ENCODE measurements at regions not wholly inside any gene's neighbourhood (a gene's known extent, or its start where the extent isn't known, plus 50 kb on each side); places are given as distances from the start of the nearest gene placed in this dataset.

GRCh38 chr18:42641996-42642395 lies 473.5 kb downstream of the RIT2 start:
- no peak overlapping the region for H3K4ac ChIP-seq (ENCODE audit: low read length)
- H3K79me1 ChIP-seq (ENCODE audit: low read depth, low read length) = no peaks in the 10 kb centered on the region
- H2BK15ac ChIP-seq (ENCODE audit: low read length) = no peak overlapping the region
- H4K8ac ChIP-seq (ENCODE audit: low read depth, low read length) = no peak overlapping the region
- no peak overlapping the region for H2BK12ac ChIP-seq (ENCODE audit: low read length)
- no peak overlapping the region for H3K4me2 ChIP-seq (ENCODE audit: insufficient read depth, low read length, poor library complexity, severe bottlenecking)
- WGBS, 2 donors (ENCODE audit: extremely low coverage in 2 of 2, insufficient read length in 2 of 2, insufficient replicate concordance in 1 of 2) = no CpG with 5 or more reads among the region's 5 CpGs
- H3K36me3 ChIP-seq (replicated peaks in 1 of 2; ENCODE audit: control insufficient read depth in 2 of 2, insufficient read depth in 2 of 2, low read length in 2 of 2) = no peaks in the 10 kb centered on the region
- H3K27me3 ChIP-seq (ENCODE audit: control insufficient read depth in 3 of 3, insufficient read depth in 3 of 3, low read depth in 1 of 3, low read length in 3 of 3) = no peaks in the 10 kb centered on the region
- H3K27ac ChIP-seq (replicated peaks; ENCODE audit: low read length) = no peak overlapping the region
- H2AFZ ChIP-seq (ENCODE audit: low read length) = peak overlapping the region; percentile 30
- no peaks in the 10 kb centered on the region for H3K4me1 ChIP-seq (ENCODE audit: control insufficient read depth in 2 of 2, insufficient read depth in 1 of 2, low read depth in 1 of 2, low read length in 2 of 2)
- no peak overlapping the region for H3K4me3 ChIP-seq (ENCODE audit: low read length in 2 of 2)
- H2AK5ac ChIP-seq (ENCODE audit: low read depth, low read length) = no peak overlapping the region
- no peaks in the 10 kb centered on the region for H3K9me3 ChIP-seq (replicated peaks in 1 of 2; ENCODE audit: control insufficient read depth in 2 of 2, insufficient read depth in 1 of 2, low read depth in 1 of 2, low read length in 2 of 2)
- H3K18ac ChIP-seq (ENCODE audit: low read length) = no peak overlapping the region
- H2BK120ac ChIP-seq (ENCODE audit: low read depth, low read length) = no peak overlapping the region
- no peak overlapping the region for H3K14ac ChIP-seq (ENCODE audit: low read length)
- H3K9ac ChIP-seq (ENCODE audit: low read depth, low read length, poor library complexity) = no peak overlapping the region
- H2BK5ac ChIP-seq (ENCODE audit: low read length) = no peak overlapping the region
- no peak for DNase-seq (ENCODE audit: low spot score)
- no peak overlapping the region for H3K23ac ChIP-seq (ENCODE audit: low read depth, low read length, poor library complexity)
- no peak overlapping the region for H4K91ac ChIP-seq (ENCODE audit: low read depth, low read length, poor library complexity)

DNA sequence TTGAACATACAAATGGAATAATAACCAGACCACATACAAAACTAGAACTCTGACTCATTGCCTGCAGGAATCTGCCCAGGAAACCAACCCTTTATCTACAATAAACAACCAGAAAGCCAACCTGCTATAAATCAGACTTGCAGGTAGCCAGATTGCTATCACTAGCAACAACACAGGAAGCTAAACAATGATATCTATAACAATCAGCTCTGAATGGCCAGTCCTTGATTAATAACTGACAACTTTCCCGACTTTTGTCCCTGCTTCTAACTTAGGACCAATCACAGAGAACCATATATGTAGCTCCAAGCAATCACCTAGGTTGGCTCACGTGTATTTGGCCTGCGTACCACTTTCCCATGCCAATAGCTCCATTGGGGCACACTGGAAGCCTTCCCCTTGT lies 470.8 kb downstream of the RIT2 start:
- no peak for DNase-seq (ENCODE audit: low spot score)
- H3K36me3 ChIP-seq (replicated peaks in 1 of 2; ENCODE audit: control insufficient read depth in 2 of 2, insufficient read depth in 2 of 2, low read length in 2 of 2) = no peaks in the 10 kb centered on the region
- WGBS, 2 donors (ENCODE audit: extremely low coverage in 2 of 2, insufficient read length in 2 of 2, insufficient replicate concordance in 1 of 2) = no CpG with 5 or more reads among the region's 3 CpGs
- H3K79me1 ChIP-seq (ENCODE audit: low read depth, low read length) = no peaks in the 10 kb centered on the region
- H3K9ac ChIP-seq (ENCODE audit: low read depth, low read length, poor library complexity) = no peak overlapping the region
- H3K4me3 ChIP-seq (ENCODE audit: low read length in 2 of 2) = no peak overlapping the region
- H2BK15ac ChIP-seq (ENCODE audit: low read length) = no peak overlapping the region
- no peak overlapping the region for H4K91ac ChIP-seq (ENCODE audit: low read depth, low read length, poor library complexity)
- H3K4me1 ChIP-seq (ENCODE audit: control insufficient read depth in 2 of 2, insufficient read depth in 1 of 2, low read depth in 1 of 2, low read length in 2 of 2) = peaks cover 0 to 2% of the 10 kb centered on the region in 2 donors
- H2BK12ac ChIP-seq (ENCODE audit: low read length) = no peak overlapping the region
- H3K27ac ChIP-seq (replicated peaks; ENCODE audit: low read length) = no peak overlapping the region
- no peaks in the 10 kb centered on the region for H3K9me3 ChIP-seq (replicated peaks in 1 of 2; ENCODE audit: control insufficient read depth in 2 of 2, insufficient read depth in 1 of 2, low read depth in 1 of 2, low read length in 2 of 2)
- H2AK5ac ChIP-seq (ENCODE audit: low read depth, low read length) = no peak overlapping the region
- no peak overlapping the region for H3K18ac ChIP-seq (ENCODE audit: low read length)
- no peaks in the 10 kb centered on the region for H3K27me3 ChIP-seq (ENCODE audit: control insufficient read depth in 3 of 3, insufficient read depth in 3 of 3, low read depth in 1 of 3, low read length in 3 of 3)
- no peak overlapping the region for H3K14ac ChIP-seq (ENCODE audit: low read length)
- no peak overlapping the region for H3K23ac ChIP-seq (ENCODE audit: low read depth, low read length, poor library complexity)
- H2BK120ac ChIP-seq (ENCODE audit: low read depth, low read length) = no peak overlapping the region
- H2AFZ ChIP-seq (ENCODE audit: low read length) = peak overlapping the region; percentile 5
- no peak overlapping the region for H3K4ac ChIP-seq (ENCODE audit: low read length)
- no peak overlapping the region for H3K4me2 ChIP-seq (ENCODE audit: insufficient read depth, low read length, poor library complexity, severe bottlenecking)
- no peak overlapping the region for H2BK5ac ChIP-seq (ENCODE audit: low read length)
- H4K8ac ChIP-seq (ENCODE audit: low read depth, low read length) = no peak overlapping the region

- Histone ChIP-seq H3K4me2 (ENCODE audit: insufficient read depth, low read length, poor library complexity, severe bottlenecking) (no peak overlapping the region), H3K79me1 (ENCODE audit: low read depth, low read length) (no peaks in the 10 kb centered on the region), H2BK12ac (ENCODE audit: low read length) (no peak overlapping the region), H3K4me3 (ENCODE audit: low read length in 2 of 2) (no peak overlapping the region), H3K18ac (ENCODE audit: low read length) (no peak overlapping the region), H3K36me3 (replicated peaks in 1 of 2; ENCODE audit: control insufficient read depth in 2 of 2, insufficient read depth in 2 of 2, low read length in 2 of 2) (no peaks in the 10 kb centered on the region), H3K27ac (replicated peaks; ENCODE audit: low read length) (no peak overlapping the region), H2BK15ac (ENCODE audit: low read length) (no peak overlapping the region), H3K14ac (ENCODE audit: low read length) (no peak overlapping the region), H3K27me3 (ENCODE audit: control insufficient read depth in 3 of 3, insufficient read depth in 3 of 3, low read depth in 1 of 3, low read length in 3 of 3) (no peaks in the 10 kb centered on the region), H3K9ac (ENCODE audit: low read depth, low read length, poor library complexity) (no peak overlapping the region), H4K91ac (ENCODE audit: low read depth, low read length, poor library complexity) (no peak overlapping the region), H3K4ac (ENCODE audit: low read length) (no peak overlapping the region), H2AFZ (ENCODE audit: low read length) (no peak overlapping the region), H2AK5ac (ENCODE audit: low read depth, low read length) (no peak overlapping the region), H4K8ac (ENCODE audit: low read depth, low read length) (no peak overlapping the region), H3K9me3 (replicated peaks in 1 of 2; ENCODE audit: control insufficient read depth in 2 of 2, insufficient read depth in 1 of 2, low read depth in 1 of 2, low read length in 2 of 2) (peaks cover 0 to 6% of the 10 kb centered on the region in 2 donors), H3K23ac (ENCODE audit: low read depth, low read length, poor library complexity) (no peak overlapping the region), H2BK120ac (ENCODE audit: low read depth, low read length) (no peak overlapping the region), H2BK5ac (ENCODE audit: low read length) (no peak overlapping the region), H3K4me1 (ENCODE audit: control insufficient read depth in 2 of 2, insufficient read depth in 1 of 2, low read depth in 1 of 2, low read length in 2 of 2) (peaks cover 0 to 2% of the 10 kb centered on the region in 2 donors)
- WGBS, 2 donors (ENCODE audit: extremely low coverage in 2 of 2, insufficient read length in 2 of 2, insufficient replicate concordance in 1 of 2) = no CpG with 5 or more reads among the region's 5 CpGs
- DNase-seq (ENCODE audit: low spot score) = no peak
These were observed 466.0 kb downstream of the RIT2 start for GRCh38 chr18:42649331-42650035.

- whole genome bisulfite sequencing, 2 donors (ENCODE audit: extremely low coverage in 2 of 2, insufficient read length in 2 of 2, insufficient replicate concordance in 1 of 2) = no CpG with 5 or more reads among the region's 3 CpGs
- H2BK12ac ChIP-seq (ENCODE audit: low read length) = no peak overlapping the region
- H3K14ac ChIP-seq (ENCODE audit: low read length) = no peak overlapping the region
- no peaks in the 10 kb centered on the region for H3K4me1 ChIP-seq (ENCODE audit: control insufficient read depth in 2 of 2, insufficient read depth in 1 of 2, low read depth in 1 of 2, low read length in 2 of 2)
- H4K91ac ChIP-seq (ENCODE audit: low read depth, low read length, poor library complexity) = no peak overlapping the region
- H3K9me3 ChIP-seq (replicated peaks in 1 of 2; ENCODE audit: control insufficient read depth in 2 of 2, insufficient read depth in 1 of 2, low read depth in 1 of 2, low read length in 2 of 2) = peaks cover 0 to 6% of the 10 kb centered on the region in 2 donors
- H2BK5ac ChIP-seq (ENCODE audit: low read length) = no peak overlapping the region
- H3K23ac ChIP-seq (ENCODE audit: low read depth, low read length, poor library complexity) = no peak overlapping the region
- H2AK5ac ChIP-seq (ENCODE audit: low read depth, low read length) = no peak overlapping the region
- H4K8ac ChIP-seq (ENCODE audit: low read depth, low read length) = no peak overlapping the region
- H2BK120ac ChIP-seq (ENCODE audit: low read depth, low read length) = no peak overlapping the region
- H3K4me2 ChIP-seq (ENCODE audit: insufficient read depth, low read length, poor library complexity, severe bottlenecking) = no peak overlapping the region
- H3K79me1 ChIP-seq (ENCODE audit: low read depth, low read length) = no peaks in the 10 kb centered on the region
- no peak overlapping the region for H3K4ac ChIP-seq (ENCODE audit: low read length)
- H3K27ac ChIP-seq (replicated peaks; ENCODE audit: low read length) = no peak overlapping the region
- DNase-seq (ENCODE audit: low spot score) = no peak
- H3K18ac ChIP-seq (ENCODE audit: low read length) = no peak overlapping the region
- no peak overlapping the region for H2BK15ac ChIP-seq (ENCODE audit: low read length)
- H3K4me3 ChIP-seq (ENCODE audit: low read length in 2 of 2) = no peak overlapping the region
- H3K27me3 ChIP-seq (ENCODE audit: control insufficient read depth in 3 of 3, insufficient read depth in 3 of 3, low read depth in 1 of 3, low read length in 3 of 3) = no peaks in the 10 kb centered on the region
- H3K36me3 ChIP-seq (replicated peaks in 1 of 2; ENCODE audit: control insufficient read depth in 2 of 2, insufficient read depth in 2 of 2, low read length in 2 of 2) = no peaks in the 10 kb centered on the region
- H3K9ac ChIP-seq (ENCODE audit: low read depth, low read length, poor library complexity) = no peak overlapping the region
- no peak overlapping the region for H2AFZ ChIP-seq (ENCODE audit: low read length)
These were observed 460.9 kb downstream of the RIT2 start for GRCh38 chr18:42654556-42654955.

Measured in neuronal stem cell (in vitro differentiated cells).